ENCODE measurements at regions not wholly inside any gene's neighbourhood (a gene's known extent, or its start where the extent isn't known, plus 50 kb on each side); places are given as distances from the start of the nearest gene placed in this dataset.
A peak's percentile ranks its signal among the peaks of the same experiment; 100 is the strongest.

- DNase-seq (ENCODE audit: low read depth in 1 of 2, low spot score in 1 of 2), result peak in 1 of 2 experiments; percentile 30
- TF ChIP-seq SPI1 (IDR thresholded peaks at IDR 0.05; ENCODE audit: borderline replicate concordance, low read depth) (no peak), GABPA (IDR thresholded peaks at IDR 0.05; ENCODE audit: low read depth) (no peak), POLR2AphosphoS5 (IDR thresholded peaks at IDR 0.05; ENCODE audit: low read depth) (no peak), CTCF (IDR thresholded peaks at IDR 0.05; ENCODE audit: insufficient read depth, low read length) (no peak), REST (IDR thresholded peaks at IDR 0.05; ENCODE audit: insufficient replicate concordance, low read depth) (no peak)
- Histone ChIP-seq H3K4me3 (replicated peaks; ENCODE audit: insufficient read depth, low read length) (no peak overlapping the region), H3K27ac (replicated peaks) (peak overlapping the region; percentile 31), H3K27me3 (ENCODE audit: insufficient read depth, poor library complexity, severe bottlenecking) (no peaks in the 10 kb centered on the region)
Measured at GRCh38 chr1:94716965-94717364, 103.2 kb upstream of the SLC44A3 start.

GRCh38 chr1:94715321-94715720, 104.8 kb upstream of the SLC44A3 start:
- DNase-seq (ENCODE audit: low read depth in 1 of 2, low spot score in 1 of 2), result peak in 1 of 2 experiments; percentile 68
- peak; percentile 40; the same call in 1 of the 2 replicates for TF ChIP-seq POLR2AphosphoS5 (IDR thresholded peaks at IDR 0.05; ENCODE audit: low read depth)
- TF ChIP-seq SPI1 (IDR thresholded peaks at IDR 0.05; ENCODE audit: borderline replicate concordance, low read depth), result no peak
- Histone ChIP-seq H3K27me3 (ENCODE audit: insufficient read depth, poor library complexity, severe bottlenecking) (no peaks in the 10 kb centered on the region), H3K4me3 (replicated peaks; ENCODE audit: insufficient read depth, low read length) (no peak overlapping the region), H3K27ac (replicated peaks) (peak overlapping the region; percentile 64)

GRCh38 chr1:94714552-94714951, 105.6 kb upstream of the SLC44A3 start:
- H3K27ac ChIP-seq (replicated peaks), result peak overlapping the region; percentile 64
- TF ChIP-seq GABPA (IDR thresholded peaks at IDR 0.05; ENCODE audit: low read depth), result no peak
- no peak for TF ChIP-seq POLR2AphosphoS5 (IDR thresholded peaks at IDR 0.05; ENCODE audit: low read depth)
- no peak for TF ChIP-seq CTCF (IDR thresholded peaks at IDR 0.05; ENCODE audit: insufficient read depth, low read length)
- no peak for TF ChIP-seq SPI1 (IDR thresholded peaks at IDR 0.05; ENCODE audit: borderline replicate concordance, low read depth)
- TF ChIP-seq REST (IDR thresholded peaks at IDR 0.05; ENCODE audit: insufficient replicate concordance, low read depth), result no peak
- no peak for DNase-seq (ENCODE audit: low read depth in 1 of 2, low spot score in 1 of 2)
- H3K4me3 ChIP-seq (replicated peaks; ENCODE audit: insufficient read depth, low read length), result no peak overlapping the region
- no peaks in the 10 kb centered on the region for H3K27me3 ChIP-seq (ENCODE audit: insufficient read depth, poor library complexity, severe bottlenecking)

GRCh38 chr1:94714152-94714551, 106.0 kb upstream of the SLC44A3 start:
- DNase-seq (ENCODE audit: low read depth in 1 of 2, low spot score in 1 of 2), result no peak
- H3K27me3 ChIP-seq (ENCODE audit: insufficient read depth, poor library complexity, severe bottlenecking), result no peaks in the 10 kb centered on the region
- no peak overlapping the region for H3K4me3 ChIP-seq (replicated peaks; ENCODE audit: insufficient read depth, low read length)
- TF ChIP-seq SPI1 (IDR thresholded peaks at IDR 0.05; ENCODE audit: borderline replicate concordance, low read depth) (no peak), GABPA (IDR thresholded peaks at IDR 0.05; ENCODE audit: low read depth) (no peak), REST (IDR thresholded peaks at IDR 0.05; ENCODE audit: insufficient replicate concordance, low read depth) (peak; percentile 13), POLR2AphosphoS5 (IDR thresholded peaks at IDR 0.05; ENCODE audit: low read depth) (no peak), CTCF (IDR thresholded peaks at IDR 0.05; ENCODE audit: insufficient read depth, low read length) (no peak)
- H3K27ac ChIP-seq (replicated peaks), result peak overlapping the region; percentile 64
